Endothelial cell of umbilical vein (primary cell): ENCODE measurements at regions not wholly inside any gene's neighbourhood (a gene's known extent, or its start where the extent isn't known, plus 50 kb on each side); places are given as distances from the start of the nearest gene placed in this dataset.

Source experiments
- BruUV-seq: library from RNA; stranded (reverse); fragments of 400-500 nt; replicated peaks from 2 replicates; lab custom pipeline; 2021; lab: Mats Ljungman, UMichigan
- CTCF ChIA-PET: fragments of 300-600, 350-600 bp; sonication (Branson Sonifier 250); formaldehyde crosslinking; loops from one replicate; lab custom pipeline; 2021; ENCODE audit warnings: antibody characterized with exemption, inconsistent platforms; lab: Charles Lee
- POLR2A ChIA-PET: fragments of 300-600, 350-600 bp; sonication (Branson Sonifier 250); formaldehyde crosslinking; loops from one replicate; lab custom pipeline; 2021; ENCODE audit warnings: antibody characterized with exemption, inconsistent platforms; lab: Charles Lee
- DNase-seq: peaks from one replicate; pipeline ENCODE4 v3.0.0-alpha.2; 2011; ENCODE audit warnings: low read depth, low spot score
- FAIRE-seq: peaks from 2 replicates; lab custom pipeline; 2011; peaks lifted over from hg19 to GRCh38; lab: Jason Lieb, UNC
- H2AFZ ChIP-seq: 2 replicates; pipeline ENCODE4 v1.6.0; 2012; ENCODE audit warnings: low read depth, low read length, control low read depth, inconsistent platforms
- H3K27ac ChIP-seq: 2 replicates; pipeline ENCODE4 v1.5.1; 2011; ENCODE audit warnings: low read depth, mild to moderate bottlenecking, control low read depth, low read length, moderate library complexity; ENCODE audit not compliant: insufficient read depth
- H3K27me3 ChIP-seq, 2 experiments: 2 replicates each; pipeline versions ENCODE4 v1.6.0 to v1.6.1; 2011; ENCODE audit warnings: low read length in 2 of 2, mixed read lengths in 1 of 2; ENCODE audit not compliant: control insufficient read depth in 2 of 2, insufficient read depth in 2 of 2
- H3K36me3 ChIP-seq, 2 experiments: 2 replicates in 1 of 2; 3 replicates in 1 of 2; pipeline ENCODE4 v1.5.1; 2011; ENCODE audit warnings: low read length in 2 of 2, mild to moderate bottlenecking in 1 of 2, moderate library complexity in 1 of 2; ENCODE audit not compliant: control insufficient read depth in 2 of 2, insufficient read depth in 2 of 2; ENCODE audit errors: extremely low read depth in 1 of 2
- H3K4me1 ChIP-seq: 3 replicates; pipeline ENCODE4 v1.5.1; 2011; ENCODE audit warnings: mild to moderate bottlenecking, low read length; ENCODE audit not compliant: control insufficient read depth, insufficient read depth; ENCODE audit errors: extremely low read depth
- H3K4me2 ChIP-seq: 2 replicates; pipeline ENCODE4 v1.6.1; 2011; ENCODE audit warnings: low read length, control low read depth, mixed read lengths; ENCODE audit not compliant: insufficient read depth
- H3K4me3 ChIP-seq, 3 experiments: fragments of 200-600 bp in 1 of 3; sonication (generic), shearing (Covaris generic) in 1 of 3; replicated peaks in 1 of 3; 2 replicates each; pipeline ENCODE4 v1.5.1; 2011 to 2016; ENCODE audit warnings: control low read depth in 3 of 3, low read length in 3 of 3, mild to moderate bottlenecking in 2 of 3, inconsistent platforms in 1 of 3, low read depth in 1 of 3, moderate library complexity in 1 of 3; ENCODE audit not compliant: insufficient read depth in 1 of 3
- H3K79me2 ChIP-seq: 2 replicates; pipeline ENCODE4 v1.6.0; 2012; ENCODE audit warnings: low read length, inconsistent platforms; ENCODE audit not compliant: control insufficient read depth, insufficient read depth
- H3K9ac ChIP-seq: replicated peaks from 2 replicates; pipeline ENCODE3; 2011; ENCODE audit warnings: low read length, control low read depth; ENCODE audit not compliant: insufficient read depth; ENCODE audit errors: extremely low read depth
- H3K9me1 ChIP-seq: replicated peaks from 3 replicates; pipeline ENCODE4 v1.6.0; 2011; ENCODE audit warnings: mild to moderate bottlenecking, low read length; ENCODE audit not compliant: control insufficient read depth, insufficient read depth; ENCODE audit errors: extremely low read depth
- H3K9me3 ChIP-seq: replicated peaks from 2 replicates; pipeline ENCODE4 v1.5.1; 2012; ENCODE audit warnings: low read length, inconsistent platforms; ENCODE audit not compliant: control insufficient read depth, insufficient read depth
- H4K20me1 ChIP-seq: replicated peaks from 2 replicates; pipeline ENCODE3; 2011; ENCODE audit warnings: mild to moderate bottlenecking, low read length; ENCODE audit not compliant: control insufficient read depth, insufficient read depth; ENCODE audit errors: extremely low read depth
- CTCF ChIP-seq, 2 donors: IDR thresholded peaks; 1 replicate in 1 of 2; 2 replicates in 1 of 2; pipeline ENCODE4 v1.5.1; 2011; ENCODE audit warnings: low read length in 2 of 2, mild to moderate bottlenecking in 2 of 2, moderate library complexity in 2 of 2, control low read depth in 1 of 2, inconsistent platforms in 1 of 2, low read depth in 1 of 2; ENCODE audit not compliant: insufficient read depth in 1 of 2; ENCODE audit errors: extremely low read depth in 1 of 2
- EZH2 ChIP-seq: IDR thresholded peaks from 2 replicates; pipeline ENCODE4 v1.6.1; 2012; ENCODE audit warnings: borderline replicate concordance, low read depth, mild to moderate bottlenecking, moderate library complexity, low read length, inconsistent platforms; ENCODE audit not compliant: severe bottlenecking
- FOS ChIP-seq: IDR thresholded peaks from 2 replicates; pipeline ENCODE4 v1.6.1; 2011; ENCODE audit warnings: mild to moderate bottlenecking, low read length, moderate library complexity, borderline replicate concordance; ENCODE audit not compliant: insufficient read depth
- GATA2 ChIP-seq: IDR thresholded peaks from 2 replicates; pipeline ENCODE4 v1.7.0; 2011; ENCODE audit warnings: low read depth, mild to moderate bottlenecking, moderate library complexity, mixed read lengths, low read length; ENCODE audit not compliant: insufficient read length, insufficient read depth
- JUN ChIP-seq: IDR thresholded peaks from 2 replicates; pipeline ENCODE4 v1.6.1; 2011; ENCODE audit warnings: borderline replicate concordance, low read depth; ENCODE audit not compliant: insufficient read length, insufficient read depth
- MAX ChIP-seq: IDR thresholded peaks from 2 replicates; pipeline ENCODE4 v1.6.1; 2011; ENCODE audit not compliant: insufficient read depth, insufficient read length
- MYC ChIP-seq: IDR thresholded peaks from one replicate; pipeline ENCODE4 v1.6.1; 2011; ENCODE audit warnings: mild to moderate bottlenecking, low read depth, low read length
- POLR2A ChIP-seq: IDR thresholded peaks from 2 replicates; pipeline ENCODE4 v1.6.1; 2012; ENCODE audit warnings: low read depth, mild to moderate bottlenecking, control low read depth, low read length
- POLR2AphosphoS5 ChIP-seq: IDR thresholded peaks from 2 replicates; pipeline ENCODE4 v1.6.1; 2012; ENCODE audit warnings: low read depth, mild to moderate bottlenecking, control low read depth, low read length, moderate library complexity; ENCODE audit not compliant: insufficient read depth
- dilution Hi-C: fragments of 300-500 bp; cut with MboI; formaldehyde crosslinking; loops from one replicate; pipeline ENCODE4 v1.15.0; 2019; ENCODE audit warnings: low sequenced_read_pairs; ENCODE audit not compliant: extremely low pct_ligation_motif_present
- intact Hi-C: fragments of 100-400 bp; cut with micrococcal nuclease; formaldehyde crosslinking; loops from one replicate; pipeline ENCODE4 v1.10.0; 2022

DNA sequence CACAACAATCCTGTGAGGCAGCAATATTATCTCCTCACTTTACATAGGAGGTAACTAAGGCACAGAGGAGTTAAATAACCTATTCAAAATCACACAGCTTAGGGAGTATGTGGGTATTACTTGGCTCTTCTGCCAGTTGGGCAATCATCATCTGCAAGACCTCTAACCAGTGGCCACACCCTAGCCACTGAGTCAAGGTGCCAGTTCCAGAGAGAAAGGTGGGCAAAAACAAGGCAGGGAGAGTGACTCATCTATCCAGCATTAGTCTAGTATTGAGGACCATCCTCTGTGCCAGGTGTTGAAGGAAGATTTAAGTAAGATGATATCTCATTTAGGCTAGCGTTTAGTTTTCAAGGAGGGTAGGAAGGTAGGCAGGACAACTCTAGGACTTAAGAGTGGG is 113.9 kb upstream of the EOLA2 start:
- no peaks in the 10 kb centered on the region for H4K20me1 ChIP-seq
- H3K9me3 ChIP-seq, result no peaks in the 10 kb centered on the region
- POLR2A ChIA-PET, result no interaction called here
- TF ChIP-seq GATA2 (no peak), MYC (no peak), MAX (no peak), FOS (no peak), JUN (no peak), EZH2 (no peak), CTCF (IDR thresholded peaks at IDR 0.05; ENCODE audit: extremely low read depth in 1 of 2, insufficient read depth in 1 of 2, low read depth in 1 of 2, low read length in 2 of 2) (no peak), POLR2AphosphoS5 (no peak), POLR2A (no peak)
- intact Hi-C loops (no loop called here), dilution Hi-C loops (no loop called here)
- H3K4me2 ChIP-seq, result no peak overlapping the region
- DNase-seq (no peak), FAIRE-seq (no peak)
- no peaks in the 10 kb centered on the region for H3K27me3 ChIP-seq
- H3K36me3 ChIP-seq, result no peaks in the 10 kb centered on the region
- CTCF ChIA-PET, result no interaction called here
- no TSS peak for BruUV-seq
- no peak overlapping the region for H2AFZ ChIP-seq
- no peak overlapping the region for H3K9ac ChIP-seq
- no peak overlapping the region for H3K4me3 ChIP-seq
- H3K4me1 ChIP-seq, result peaks cover 7% of the 10 kb centered on the region
- H3K27ac ChIP-seq, result no peak overlapping the region
- no peaks in the 10 kb centered on the region for H3K9me1 ChIP-seq
- H3K79me2 ChIP-seq, result no peaks in the 10 kb centered on the region
